Fibroblast of skin of abdomen (primary cell): ENCODE measurements at regions not wholly inside any gene's neighbourhood (a gene's known extent, or its start where the extent isn't known, plus 50 kb on each side); places are given as distances from the start of the nearest gene placed in this dataset.
"Not testable (repeated sequence)": the region's sequence is repeated elsewhere in the genome, so short reads cannot be mapped to it uniquely, and the experiment has no call there.

Experiments
- DNase-seq: peaks from one replicate; pipeline ENCODE4 v3.0.0-alpha.2; 2013

DNA sequence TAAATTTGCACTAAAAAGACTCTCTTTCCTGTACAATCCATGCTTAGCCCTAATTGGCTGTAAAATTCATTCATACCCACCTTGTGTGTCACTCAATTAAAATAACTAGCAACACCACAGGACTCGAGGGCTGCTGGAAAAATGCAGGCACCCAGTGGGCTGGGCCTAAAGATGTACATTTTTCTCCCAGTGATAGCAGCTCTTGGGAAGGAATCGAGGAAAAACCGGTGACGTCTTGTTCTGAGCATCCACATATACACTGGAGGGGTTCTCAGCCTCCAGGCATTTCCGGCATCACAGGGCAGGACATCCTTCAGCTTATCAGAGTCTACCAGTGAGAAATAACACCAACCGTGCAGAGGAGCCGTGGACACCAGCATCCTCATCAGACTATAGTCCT, 85.8 kb upstream of the PITRM1 start:
- DNase-seq: peak; percentile 28

DNA sequence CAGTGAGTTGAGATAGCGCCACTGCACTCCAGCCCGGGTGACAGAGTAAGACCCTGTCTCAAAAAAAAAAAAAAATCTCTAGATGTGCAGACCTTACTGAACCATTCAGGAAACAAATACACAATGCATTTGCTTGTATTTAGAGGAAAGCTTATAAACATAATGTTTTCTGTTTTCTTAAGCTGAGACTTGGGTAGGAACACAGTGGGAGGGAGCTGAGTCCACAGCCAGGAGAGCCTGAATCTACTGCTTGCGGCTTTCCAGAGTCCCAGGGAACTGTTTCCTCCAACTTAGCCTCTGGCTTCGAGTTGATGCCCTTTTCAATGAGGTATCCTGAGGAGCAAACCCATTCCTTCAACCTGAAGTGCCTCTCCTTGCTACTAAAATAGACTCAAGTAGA, 83.0 kb upstream of the PITRM1 start:
- DNase-seq: no peak

DNA sequence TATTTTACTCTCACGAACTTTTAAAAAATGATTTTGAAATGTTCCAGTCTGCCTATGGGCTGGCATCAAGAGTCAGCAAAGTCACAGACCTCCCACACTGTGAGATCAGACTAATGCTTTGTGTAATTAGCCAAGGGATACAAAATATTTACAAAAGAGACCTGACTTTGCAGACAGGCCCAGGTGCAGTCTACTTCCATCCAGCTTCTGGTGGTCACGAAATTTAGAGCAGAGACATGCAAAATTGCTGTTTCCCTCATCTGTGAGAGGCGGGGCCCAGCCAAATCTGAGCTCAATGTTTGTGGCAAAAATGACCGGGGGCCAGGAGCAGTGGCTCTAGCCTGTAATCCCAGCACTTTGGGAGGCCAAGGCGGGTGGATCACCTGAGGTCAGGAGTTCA, 82.5 kb upstream of the PITRM1 start:
- no peak for DNase-seq

DNA sequence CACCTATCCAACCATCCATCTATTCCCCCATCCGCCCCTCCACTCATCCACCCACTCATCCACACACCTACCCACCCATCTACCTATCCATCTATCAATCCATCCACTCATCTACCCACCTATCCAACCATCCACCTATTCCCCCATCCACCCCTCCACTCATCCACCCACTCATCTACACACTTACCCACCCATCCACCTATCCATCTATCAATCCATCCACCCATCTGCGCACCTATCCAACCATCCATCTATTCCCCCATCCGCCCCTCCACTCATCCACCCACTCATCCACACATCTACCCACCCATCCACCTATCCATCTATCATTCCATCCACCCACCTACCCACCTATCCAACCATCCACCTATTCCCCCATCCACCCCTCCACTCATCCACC, 81.4 kb upstream of the PITRM1 start:
- DNase-seq: not testable (repeated sequence)

DNA sequence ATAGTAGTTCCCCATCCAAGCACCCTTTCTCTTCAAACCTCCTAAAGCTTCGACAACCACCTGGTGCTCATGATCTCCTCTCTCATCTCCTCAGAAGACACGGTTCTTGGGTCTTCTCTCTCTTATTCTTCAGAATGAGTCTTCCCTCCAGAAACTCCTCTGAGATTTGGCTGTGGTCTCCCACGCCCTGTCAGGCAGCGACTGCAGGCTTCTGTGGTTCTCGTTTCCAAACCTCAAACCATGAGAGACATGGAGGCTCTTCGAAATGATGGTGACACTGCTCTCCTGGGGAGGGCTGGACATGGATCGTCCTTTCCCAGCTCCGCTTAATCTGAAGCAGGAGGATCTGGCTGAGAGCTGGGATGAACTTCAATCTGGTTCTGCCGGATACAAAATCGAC, 78.6 kb upstream of the PITRM1 start:
- DNase-seq: no peak

DNA sequence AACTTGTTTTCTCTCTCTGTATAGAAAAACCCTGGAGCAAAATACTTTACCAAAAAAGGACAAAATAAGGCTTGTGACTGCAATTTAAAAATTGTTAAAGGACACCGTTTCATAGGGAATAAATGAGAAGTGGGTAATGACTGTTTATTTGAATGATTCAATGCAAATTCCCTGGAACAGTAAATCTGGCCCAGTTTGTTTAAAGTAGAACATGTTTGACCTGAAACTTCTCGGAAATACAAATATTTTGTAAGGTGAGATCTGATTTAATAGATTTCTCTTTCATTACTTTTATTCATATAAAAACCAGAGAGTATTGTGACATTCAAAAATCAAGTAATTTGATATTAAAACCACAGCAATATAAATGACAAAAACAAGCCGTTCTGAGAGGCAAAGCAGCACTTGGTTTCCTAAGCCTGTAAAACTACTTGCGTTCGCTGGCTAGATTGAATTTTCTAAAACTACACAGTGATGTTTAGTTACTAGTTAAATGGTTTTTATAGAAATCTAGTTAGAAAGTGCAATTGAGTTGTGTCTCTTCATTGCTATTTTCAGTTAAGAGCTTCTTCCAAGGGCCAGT, 76.8 kb upstream of the PITRM1 start:
- DNase-seq: no peak

DNA sequence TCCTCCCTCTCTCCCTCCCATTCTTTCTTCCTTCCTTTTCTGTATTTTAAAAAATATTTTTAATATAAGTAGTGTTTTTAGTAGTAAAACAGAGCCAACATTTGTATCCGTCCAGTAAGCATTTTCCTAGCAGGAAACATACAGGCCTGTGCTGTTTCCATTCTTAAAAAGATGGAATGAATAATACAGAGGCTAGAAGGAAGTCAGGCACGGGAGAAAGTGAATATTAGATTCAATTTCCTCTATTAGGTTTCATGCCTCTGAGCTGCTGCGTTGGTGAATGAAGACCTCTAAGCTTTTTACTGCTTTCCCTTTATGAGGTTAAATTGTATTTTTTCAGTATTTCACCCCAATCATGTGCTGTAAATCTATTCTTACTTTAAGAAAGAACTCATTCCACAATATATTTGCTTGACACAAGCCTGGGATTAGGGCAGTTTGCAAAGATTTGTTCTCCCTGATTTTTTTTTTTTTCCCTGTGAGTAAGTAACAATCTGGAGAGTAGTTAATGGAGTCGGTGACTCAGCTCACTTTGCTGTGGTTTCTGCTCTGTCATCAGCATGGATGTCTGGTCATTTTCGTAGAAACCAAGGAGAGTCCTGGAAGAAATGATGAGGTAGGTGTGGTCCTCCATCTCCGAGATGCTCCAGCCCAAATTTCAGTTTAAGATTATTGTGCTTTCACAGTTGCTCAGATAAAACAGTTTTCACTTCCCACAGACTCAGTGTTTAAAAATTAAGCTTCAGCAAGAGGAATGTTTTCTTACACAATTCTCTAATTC, 76.1 kb upstream of the PITRM1 start:
- DNase-seq: peak; percentile 96

DNA sequence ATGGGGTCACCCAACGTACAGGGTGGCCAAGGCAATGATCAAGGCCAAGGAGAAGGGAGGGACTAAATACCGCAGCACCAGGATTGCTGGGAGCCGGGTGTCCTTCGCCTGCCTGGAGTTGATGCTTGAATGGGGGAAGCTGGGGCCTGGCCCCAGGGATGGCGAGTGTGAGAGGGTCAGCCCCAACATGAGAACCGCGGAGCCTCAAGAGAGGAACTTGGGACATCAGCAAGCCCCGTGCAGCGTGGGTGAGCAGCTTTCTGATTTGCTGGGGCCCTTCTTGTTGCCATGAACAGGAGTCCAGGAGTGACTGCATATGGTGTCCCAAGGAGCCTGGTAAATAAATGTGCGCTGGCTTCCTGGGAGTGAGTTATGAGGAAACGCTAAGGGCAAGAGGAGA, 72.8 kb upstream of the PITRM1 start:
- DNase-seq: no peak

DNA sequence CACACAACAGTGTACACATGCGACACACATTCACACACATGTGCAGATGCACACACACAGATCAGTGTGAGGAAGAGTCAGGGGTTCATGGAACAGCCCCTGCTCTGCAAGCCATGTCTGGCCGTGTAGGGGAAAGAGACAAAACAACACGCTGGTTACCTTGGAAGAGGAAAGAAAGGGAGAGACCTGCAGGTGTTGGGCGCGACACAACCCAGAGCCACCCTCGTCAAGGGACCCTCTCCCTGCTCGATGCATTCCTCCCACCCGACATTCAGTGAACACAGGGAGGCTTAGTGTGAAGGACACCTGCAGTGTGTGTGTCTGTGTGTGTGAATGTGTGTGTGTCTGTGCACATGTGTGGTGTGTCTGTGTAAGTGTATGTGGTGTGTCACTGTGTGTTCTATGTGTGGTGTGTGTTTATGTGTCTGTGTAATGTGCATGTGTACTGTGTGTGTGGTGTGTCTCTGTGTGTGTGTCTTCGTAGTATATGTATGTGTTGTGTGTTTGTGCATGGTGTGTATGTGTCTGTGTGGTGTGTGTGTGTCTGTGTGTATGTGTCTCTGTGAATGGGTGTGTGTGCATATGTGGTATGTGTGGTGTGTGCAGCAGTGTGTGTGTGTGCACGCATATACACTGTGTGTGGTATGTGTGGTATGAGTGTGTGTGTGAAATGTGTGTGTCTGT, 69.5 kb upstream of the PITRM1 start:
- DNase-seq: no peak

DNA sequence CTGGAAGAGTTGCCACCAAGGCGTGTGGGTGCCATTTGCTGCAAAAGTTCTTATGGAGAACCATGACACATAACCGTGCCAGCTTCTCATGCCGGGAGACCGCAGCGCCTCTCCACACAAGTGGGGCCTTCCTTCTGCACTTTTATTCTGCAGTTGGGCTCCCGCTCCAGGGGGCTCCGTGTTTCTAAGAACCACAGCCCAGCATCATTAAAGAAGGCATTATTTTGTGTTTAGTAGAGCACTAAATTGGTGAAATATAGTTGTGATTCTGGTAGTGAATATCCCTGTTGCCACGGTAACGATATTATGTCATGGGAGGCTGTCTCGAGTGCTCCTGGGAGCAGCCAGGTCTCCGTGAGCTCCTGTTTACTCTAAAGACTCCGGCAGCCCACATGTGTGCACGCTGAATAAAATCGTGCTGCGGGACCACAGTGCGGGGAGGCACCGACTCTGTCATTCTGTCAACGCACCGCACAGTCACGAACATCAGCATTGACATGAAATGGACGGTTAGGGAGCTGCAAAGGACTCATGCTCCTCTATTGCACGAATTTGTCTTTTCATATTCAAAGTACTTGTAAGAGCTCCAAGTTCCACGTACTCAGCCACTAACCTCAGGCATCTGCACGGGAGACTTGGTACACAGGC, 68.8 kb upstream of the PITRM1 start:
- no peak for DNase-seq

DNA sequence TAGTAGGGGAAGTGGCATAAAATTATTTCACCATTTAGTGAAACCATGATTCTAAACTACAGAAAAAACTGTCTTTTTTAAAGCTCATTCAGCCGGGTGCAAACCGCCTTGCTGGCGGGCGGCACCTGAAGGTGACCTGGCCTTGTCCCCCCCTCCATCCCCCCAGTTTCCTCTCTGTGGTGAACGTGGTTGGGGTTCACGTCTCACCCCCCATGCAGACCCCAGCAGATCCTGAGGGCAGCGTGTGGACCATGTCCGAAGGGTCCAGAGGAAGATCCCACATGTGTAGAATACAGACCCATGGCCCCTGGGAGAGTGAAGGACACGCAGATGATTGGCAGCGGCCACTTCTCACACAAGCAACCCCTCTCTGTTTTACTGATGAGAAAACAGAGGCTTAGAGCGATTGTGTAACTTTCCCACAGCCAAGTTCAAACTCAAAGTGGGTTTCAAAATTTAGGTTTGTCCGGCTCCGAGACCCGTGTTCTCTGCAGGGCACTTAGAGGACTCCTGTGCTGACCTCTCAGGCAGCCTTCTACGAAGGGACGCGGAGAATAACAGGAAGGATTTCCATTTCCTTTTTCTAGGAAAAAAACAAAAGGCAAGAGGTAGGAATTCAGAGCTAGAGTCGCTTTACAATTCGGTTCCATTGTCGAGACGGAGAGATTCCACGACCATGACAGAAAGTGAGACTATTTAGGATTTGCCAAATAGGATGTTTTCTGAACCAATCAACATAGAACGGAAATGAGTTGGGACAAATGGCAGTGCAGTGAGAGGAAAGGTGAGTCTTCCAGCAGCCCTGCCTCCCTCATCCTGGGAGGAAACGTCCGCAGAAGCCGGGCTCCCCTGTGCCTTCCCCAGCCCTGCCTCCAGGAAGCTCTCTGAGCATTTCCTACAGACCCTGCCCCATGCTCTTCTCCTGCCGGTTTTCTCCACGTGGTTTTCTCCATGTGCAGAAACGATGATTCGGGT, 67.6 kb upstream of the PITRM1 start:
- DNase-seq: no peak

DNA sequence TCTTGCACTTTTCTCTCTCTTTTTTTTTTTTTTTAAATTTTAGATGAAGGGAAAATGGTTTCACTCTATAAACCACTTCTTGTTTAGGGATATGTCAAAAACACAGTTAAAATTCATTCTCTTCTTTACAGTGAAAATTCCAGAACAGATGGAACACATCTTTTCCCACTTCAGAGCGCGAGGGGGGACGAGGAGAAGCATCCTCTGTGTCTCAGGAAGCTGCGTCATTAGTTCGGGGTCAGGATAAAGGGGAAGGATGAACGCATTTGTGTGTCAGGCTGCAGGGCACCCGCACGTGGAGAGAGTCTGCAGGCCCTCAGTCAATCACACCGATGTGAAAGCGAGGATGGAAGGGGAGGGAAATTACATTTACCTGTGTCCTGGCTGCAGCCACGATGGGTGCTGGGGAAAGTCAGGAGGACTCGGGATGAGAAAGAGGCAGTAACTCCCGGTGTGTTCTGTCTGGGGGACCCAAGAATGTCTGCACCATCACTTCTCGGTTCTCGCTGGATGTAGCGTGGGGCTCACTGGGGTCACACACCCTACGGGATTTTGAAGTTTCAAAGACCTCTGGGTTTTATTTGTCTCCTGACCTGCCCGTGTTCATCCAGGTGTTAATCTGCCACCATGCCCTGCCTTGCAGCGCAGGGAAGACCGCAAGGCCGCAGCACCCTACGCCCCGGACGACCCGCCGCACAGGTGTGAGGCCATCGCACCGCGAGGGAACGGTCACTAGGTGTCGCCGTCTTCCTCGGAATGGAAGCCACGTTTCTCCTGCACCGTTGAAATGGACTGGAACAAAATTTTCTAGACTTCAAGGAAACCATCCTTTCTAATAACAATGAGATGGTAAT, 66.7 kb upstream of the PITRM1 start:
- peak; percentile 61 for DNase-seq

DNA sequence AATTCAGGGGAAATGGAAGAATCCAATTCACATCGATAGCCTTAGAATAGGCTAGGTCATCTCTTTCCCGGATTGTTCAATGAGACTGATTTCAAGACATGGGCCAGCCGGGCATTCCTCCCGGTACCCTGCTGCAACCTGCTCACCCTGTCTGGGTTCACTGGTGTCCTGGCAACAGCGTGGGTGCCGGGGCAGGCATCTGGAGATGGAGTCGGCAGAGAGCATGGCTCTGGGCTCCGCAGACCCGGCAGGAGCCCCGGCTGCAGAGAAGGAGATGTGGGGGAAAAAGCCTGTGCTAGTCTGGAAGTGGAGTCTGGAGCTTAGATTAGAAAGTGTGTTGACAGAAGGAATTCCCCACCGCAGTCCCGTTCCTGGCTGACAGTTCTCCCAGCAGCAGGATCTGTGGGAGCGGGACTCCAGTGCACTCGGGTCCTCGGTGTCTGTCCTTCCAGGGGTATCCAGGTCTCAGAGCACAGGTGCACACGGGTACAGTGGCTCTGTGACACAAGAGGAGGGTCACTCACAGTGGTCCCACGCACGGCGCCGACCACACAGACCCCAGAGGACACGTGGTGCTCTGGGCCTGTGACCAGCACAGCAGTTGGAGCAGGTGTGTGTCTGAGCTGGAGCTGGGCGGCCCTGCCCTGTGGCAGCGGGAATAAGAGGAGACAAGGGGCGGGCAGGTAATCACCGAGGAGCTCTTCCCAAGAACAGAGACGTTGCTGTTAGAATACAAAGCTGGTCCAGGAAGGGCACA, 65.7 kb upstream of the PITRM1 start:
- DNase-seq: no peak

DNA sequence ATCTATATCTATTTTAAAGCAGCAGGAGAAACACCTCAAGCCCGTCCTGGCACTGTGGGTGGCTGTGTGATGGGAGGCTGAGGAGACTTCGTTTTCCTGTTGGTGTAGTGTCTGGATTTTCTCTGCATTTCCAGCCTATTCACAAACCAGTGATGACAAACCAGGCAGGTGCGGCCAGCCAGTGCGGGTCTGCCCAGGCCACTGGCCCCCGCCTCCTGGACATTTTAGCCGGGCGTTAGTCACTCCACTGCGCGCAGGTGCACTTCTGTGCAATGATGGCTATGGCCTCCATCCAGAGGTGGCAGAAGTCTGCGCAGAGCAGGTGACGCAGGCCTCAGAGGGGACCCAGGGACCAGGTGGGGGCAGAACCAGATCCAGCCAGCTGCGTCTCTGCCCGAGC, 64.9 kb upstream of the PITRM1 start:
- no peak for DNase-seq

DNA sequence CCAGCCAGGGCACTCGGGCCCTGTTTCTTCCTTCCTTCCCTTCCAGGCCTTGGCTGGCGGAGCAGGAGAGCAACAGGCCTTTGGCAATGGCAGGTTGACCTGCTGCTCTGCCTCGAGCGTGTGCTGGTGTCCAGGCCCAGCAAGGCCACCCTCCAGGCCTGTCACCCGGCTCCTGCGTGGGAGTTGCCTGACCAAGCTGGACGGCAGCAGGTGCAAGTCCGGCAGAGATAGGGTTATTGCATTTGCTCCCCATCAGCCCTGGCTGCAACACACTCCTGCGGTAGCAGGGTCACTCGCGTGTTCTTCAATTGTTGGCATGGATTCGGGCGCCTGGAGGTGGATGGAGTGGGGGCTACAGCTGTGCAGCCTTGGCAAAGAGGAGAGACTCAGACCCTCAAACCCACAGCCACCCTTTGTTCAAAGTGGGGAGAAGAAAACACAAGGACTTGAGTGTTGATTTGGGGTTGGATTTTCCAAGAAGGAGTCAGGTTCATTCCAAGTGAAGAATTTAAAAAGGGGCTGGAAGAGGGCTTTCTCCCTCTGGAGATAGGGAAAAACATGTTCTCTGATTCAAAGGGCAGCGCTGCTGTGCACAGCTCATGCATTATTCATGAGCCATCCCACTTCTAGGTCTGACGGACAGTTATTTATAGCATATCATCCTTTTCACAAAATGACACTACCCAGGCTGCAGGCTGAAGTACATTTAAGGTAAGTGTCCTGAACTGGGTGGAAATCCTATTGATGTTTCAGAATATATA, 64.2 kb upstream of the PITRM1 start:
- no peak for DNase-seq

DNA sequence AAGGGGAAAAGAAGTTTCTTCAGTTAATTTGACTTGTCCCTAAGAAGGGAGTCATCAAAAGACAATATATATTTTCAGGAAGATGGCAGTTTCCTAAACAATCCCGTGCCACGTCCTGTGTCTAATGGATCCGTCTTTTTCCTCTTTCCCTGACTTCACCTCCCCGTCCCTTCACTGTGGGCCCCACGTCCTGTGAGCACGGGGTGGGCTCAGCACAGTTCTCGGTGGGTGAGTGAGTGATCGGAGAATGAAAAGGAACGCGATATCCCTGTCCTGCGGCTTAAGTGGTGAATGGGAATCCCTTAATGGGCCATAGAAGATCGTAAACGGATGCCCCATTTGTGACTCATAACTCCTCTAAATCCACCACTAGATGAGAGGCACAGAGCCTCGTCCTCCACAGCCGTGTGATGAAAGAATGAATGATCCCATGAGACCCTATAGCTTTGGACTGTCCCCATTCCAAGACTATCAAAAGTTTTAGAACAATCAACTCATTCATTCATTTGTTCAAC, 63.5 kb upstream of the PITRM1 start:
- no peak for DNase-seq

DNA sequence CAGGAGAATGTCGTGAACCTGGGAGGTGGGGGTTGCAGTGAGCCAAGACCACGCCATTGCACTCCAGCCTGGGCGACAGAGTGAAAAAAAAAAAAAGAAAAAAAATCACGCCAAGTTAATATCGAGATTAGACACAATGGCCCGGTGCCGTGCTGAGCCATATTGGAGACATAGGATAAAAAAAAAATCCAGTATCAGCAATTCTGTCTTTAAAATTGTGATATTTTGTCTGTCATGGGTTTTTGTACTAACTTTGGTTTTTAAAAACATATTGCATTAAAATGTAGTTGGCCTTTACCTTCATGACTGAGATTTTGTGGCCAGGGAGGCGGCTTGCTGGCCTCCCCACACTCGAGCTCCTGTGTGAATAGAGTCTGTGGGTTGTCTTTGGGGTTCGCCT, 62.8 kb upstream of the PITRM1 start:
- no peak for DNase-seq

DNA sequence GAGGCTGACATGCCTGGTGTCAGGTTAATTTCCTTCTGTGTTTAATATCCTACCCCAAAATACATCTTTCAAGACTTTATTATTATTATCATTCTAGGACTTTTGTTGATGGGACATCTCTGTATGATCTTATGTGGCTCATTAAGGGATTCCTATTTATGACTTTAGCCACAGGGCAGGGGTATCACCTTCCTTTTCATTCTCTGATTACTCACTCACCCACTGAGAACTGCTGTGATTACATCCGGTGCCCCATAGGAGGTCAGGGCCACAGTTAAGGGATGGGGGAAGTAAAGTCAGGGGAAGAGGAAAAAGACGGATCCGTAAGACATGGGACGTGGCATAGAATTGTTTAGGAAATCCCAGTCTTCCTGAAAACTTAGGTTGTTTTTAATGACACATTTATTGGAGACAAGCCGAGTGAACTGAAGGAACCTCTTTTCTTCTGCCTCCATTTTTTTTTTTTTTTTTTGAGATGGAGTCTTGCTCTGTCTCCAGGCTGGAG, 61.0 kb upstream of the PITRM1 start:
- no peak for DNase-seq
